ENCODE measurements at regions not wholly inside any gene's neighbourhood (a gene's known extent, or its start where the extent isn't known, plus 50 kb on each side); places are given as distances from the start of the nearest gene placed in this dataset.

GRCh38 chr20:22489626-22490286 is 94.6 kb downstream of the FOXA2 start:
- no peak for TF ChIP-seq CTCF (IDR thresholded peaks at IDR 0.05)
- no peak for TF ChIP-seq POLR2A (IDR thresholded peaks at IDR 0.05)
